PFSK-1 (cell line): ENCODE measurements at regions not wholly inside any gene's neighbourhood (a gene's known extent, or its start where the extent isn't known, plus 50 kb on each side); places are given as distances from the start of the nearest gene placed in this dataset.

Experiments used
- FOXP2 ChIP-seq: optimal IDR thresholded peaks from 2 replicates; pipeline ENCODE3; 2011; ENCODE audit warnings: borderline replicate concordance, control low read depth, inconsistent platforms; ENCODE audit not compliant: insufficient read depth; ENCODE audit errors: extremely low read length, extremely low read depth
- POLR2AphosphoS5 ChIP-seq: IDR thresholded peaks from 2 replicates; pipeline ENCODE4 v1.6.1; 2012; ENCODE audit warnings: low read depth, mild to moderate bottlenecking, control low read depth, low read length, moderate library complexity
- REST ChIP-seq, 2 experiments: IDR thresholded peaks; 2 replicates each; pipeline versions ENCODE4 v1.6.1 to v1.8.0; 2011 to 2012; ENCODE audit warnings: low read depth in 2 of 2, low read length in 2 of 2, control low read depth in 1 of 2, inconsistent platforms in 1 of 2, mild to moderate bottlenecking in 1 of 2, moderate library complexity in 1 of 2; ENCODE audit not compliant: insufficient read depth in 1 of 2
- SIN3A ChIP-seq: IDR thresholded peaks from 2 replicates; pipeline ENCODE4 v1.6.1; 2012; ENCODE audit warnings: mild to moderate bottlenecking, low read length, moderate library complexity, borderline replicate concordance; ENCODE audit not compliant: insufficient read depth
- TAF1 ChIP-seq: IDR thresholded peaks from 2 replicates; pipeline ENCODE4 v1.6.1; 2012; ENCODE audit warnings: low read length, control low read depth, borderline replicate concordance; ENCODE audit not compliant: insufficient read depth

- TF ChIP-seq TAF1 (no peak), REST (IDR thresholded peaks at IDR 0.05; ENCODE audit: insufficient read depth in 1 of 2, low read depth in 2 of 2, low read length in 2 of 2) (no peak), FOXP2 (no peak), SIN3A (no peak), POLR2AphosphoS5 (no peak)
Measured at GRCh38 chr17:79556271-79556670, 54.6 kb downstream of the RBFOX3 start.

- TF ChIP-seq FOXP2 (no peak), REST (IDR thresholded peaks at IDR 0.05; ENCODE audit: insufficient read depth in 1 of 2, low read depth in 2 of 2, low read length in 2 of 2) (no peak), POLR2AphosphoS5 (no peak), TAF1 (no peak), SIN3A (no peak)
Measured at GRCh38 chr17:79555543-79555942, 55.3 kb downstream of the RBFOX3 start.

- TF ChIP-seq REST (IDR thresholded peaks at IDR 0.05; ENCODE audit: insufficient read depth in 1 of 2, low read depth in 2 of 2, low read length in 2 of 2): no peak
- TF ChIP-seq POLR2AphosphoS5: no peak
- no peak for TF ChIP-seq TAF1
- no peak for TF ChIP-seq SIN3A
- no peak for TF ChIP-seq FOXP2
Measured at GRCh38 chr17:79552824-79553223, 58.0 kb downstream of the RBFOX3 start.

GRCh38 chr17:79552405-79552804, 58.4 kb downstream of the RBFOX3 start:
- TF ChIP-seq POLR2AphosphoS5 (no peak), FOXP2 (no peak), REST (IDR thresholded peaks at IDR 0.05; ENCODE audit: insufficient read depth in 1 of 2, low read depth in 2 of 2, low read length in 2 of 2) (no peak), TAF1 (no peak), SIN3A (no peak)

- TF ChIP-seq FOXP2: no peak
Measured at GRCh38 chr17:79549141-79549915, 61.5 kb downstream of the RBFOX3 start.
